ENCODE measurements at regions not wholly inside any gene's neighbourhood (a gene's known extent, or its start where the extent isn't known, plus 50 kb on each side); places are given as distances from the start of the nearest gene placed in this dataset.

- TF ChIP-seq POLR2AphosphoS5 (IDR thresholded peaks at IDR 0.05) (no peak), POLR2A (IDR thresholded peaks at IDR 0.05) (no peak), CTCF (IDR thresholded peaks at IDR 0.05) (no peak)
Measured at GRCh38 chrX:96575011-96575410, 109.6 kb upstream of the DIAPH2 start.
